SK-N-SH treated with all-trans-retinoic acid at 6 μM for 48 hours (cell line): ENCODE measurements at regions not wholly inside any gene's neighbourhood (a gene's known extent, or its start where the extent isn't known, plus 50 kb on each side); places are given as distances from the start of the nearest gene placed in this dataset.

ENCODE experiments used
- ARNTL ChIP-seq: fragments of 450-650 bp; formaldehyde crosslinking; IDR thresholded peaks from 2 replicates; pipeline ENCODE4 v1.5.0; 2020; ENCODE audit warnings: low read depth, mild to moderate bottlenecking, moderate library complexity, borderline replicate concordance
- ISL1 ChIP-seq: fragments of 250-450 bp; sonication (Bioruptor Pico); IDR thresholded peaks from 2 replicates; pipeline ENCODE4 v2.1.2; 2022; ENCODE audit warnings: mild to moderate bottlenecking, moderate library complexity
- PATZ1 ChIP-seq: fragments of 250-450 bp; sonication (Bioruptor Pico); IDR thresholded peaks from 2 replicates; pipeline ENCODE4 v1.8.0; 2020; ENCODE audit warnings: mild to moderate bottlenecking, moderate library complexity, borderline replicate concordance
- ZNF565 ChIP-seq: fragments of 450-650 bp; formaldehyde crosslinking; conservative IDR thresholded peaks from 2 replicates; pipeline ENCODE4 v1.5.0; 2020; ENCODE audit warnings: low read depth, mild to moderate bottlenecking, moderate library complexity

GRCh38 chr1:163006051-163006834, 62.9 kb upstream of the RGS4 start:
- TF ChIP-seq ZNF565 = no peak
- no peak for TF ChIP-seq PATZ1
- no peak for TF ChIP-seq ISL1 (CRISPR knock-in tag)
- TF ChIP-seq ARNTL (CRISPR knock-in tag) = no peak
